HEK293T (cell line): ENCODE measurements at regions not wholly inside any gene's neighbourhood (a gene's known extent, or its start where the extent isn't known, plus 50 kb on each side); places are given as distances from the start of the nearest gene placed in this dataset.

Source experiments
- ARNT ChIP-seq: fragments of 450-650 bp; IDR thresholded peaks from 2 replicates; pipeline ENCODE4 v1.6.1; 2017; ENCODE audit warnings: mild to moderate bottlenecking
- ELF4 ChIP-seq: fragments of 450-650 bp; IDR thresholded peaks from 2 replicates; pipeline ENCODE4 v1.6.1; 2017; ENCODE audit warnings: antibody characterized with exemption
- FOXA1 ChIP-seq: fragments of 450-650 bp; IDR thresholded peaks from 2 replicates; pipeline ENCODE4 v1.6.1; 2016; ENCODE audit warnings: mild to moderate bottlenecking
- FOXK2 ChIP-seq: fragments of 450-650 bp; IDR thresholded peaks from 2 replicates; pipeline ENCODE4 v1.6.1; 2016; ENCODE audit warnings: mild to moderate bottlenecking
- HDGF ChIP-seq: fragments of 450-650 bp; IDR thresholded peaks from 2 replicates; pipeline ENCODE4 v1.6.1; 2017; ENCODE audit warnings: antibody characterized with exemption, borderline replicate concordance
- SUZ12 ChIP-seq: fragments of 450-650 bp; IDR thresholded peaks from 2 replicates; pipeline ENCODE4 v1.6.1; 2016; ENCODE audit warnings: mild to moderate bottlenecking
- ZNF384 ChIP-seq: fragments of 450-650 bp; IDR thresholded peaks from 2 replicates; pipeline ENCODE4 v1.6.1; 2016

- TF ChIP-seq ARNT (no peak), ZNF384 (no peak), FOXA1 (no peak), FOXK2 (no peak), SUZ12 (no peak), HDGF (no peak), ELF4 (no peak)
These were observed 92.8 kb upstream of the MAP4K3 start for GRCh38 chr2:39529836-39530235.
